Kidney capillary endothelial cell (primary cell): ENCODE measurements at regions not wholly inside any gene's neighbourhood (a gene's known extent, or its start where the extent isn't known, plus 50 kb on each side); places are given as distances from the start of the nearest gene placed in this dataset.
"Not testable (repeated sequence)": the region's sequence is repeated elsewhere in the genome, so short reads cannot be mapped to it uniquely, and the experiment has no call there.

ENCODE experiments used
- DNase-seq: peaks from one replicate; pipeline ENCODE4 v3.0.0-alpha.2; 2018; ENCODE audit warnings: low spot score

DNA sequence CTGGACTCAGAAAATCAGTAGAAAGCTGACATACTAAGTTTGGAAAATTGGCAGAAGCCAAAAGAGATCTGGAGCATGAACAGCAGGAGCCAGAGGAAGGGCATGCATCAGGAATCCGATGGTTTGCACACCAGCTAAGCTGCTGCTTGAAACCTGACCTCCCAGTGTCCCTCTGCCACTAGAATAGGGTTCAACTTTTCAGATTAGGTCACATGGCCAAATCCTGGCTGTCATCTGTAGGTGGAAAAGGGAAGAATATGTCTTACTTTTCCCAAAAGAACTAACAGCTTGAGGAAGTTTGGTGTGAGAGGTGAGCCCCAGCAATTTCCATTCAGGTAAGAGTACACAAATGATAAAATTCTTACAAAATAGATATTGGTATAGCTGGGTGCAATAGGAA, 732.6 kb downstream of the RERGL start:
- DNase-seq, result no peak

DNA sequence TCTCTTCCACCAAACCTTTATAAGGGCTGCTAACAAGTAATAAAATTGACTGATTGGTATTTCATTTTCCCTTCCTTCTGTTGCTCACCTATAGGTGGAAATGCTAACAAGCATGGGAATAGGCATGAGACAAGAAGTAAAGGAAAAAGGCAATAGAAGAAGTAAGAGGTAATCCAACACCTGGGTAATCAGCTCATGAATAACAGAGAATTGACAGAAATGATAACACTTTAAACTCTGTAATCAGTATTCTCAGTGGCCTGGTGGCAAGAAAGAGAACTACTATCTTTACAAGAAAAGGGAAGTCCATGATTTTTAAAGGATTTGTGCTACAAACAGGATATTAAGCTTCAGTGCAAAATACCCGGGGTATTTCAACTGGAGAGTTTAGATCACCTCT, 737.8 kb downstream of the RERGL start:
- DNase-seq, result no peak

DNA sequence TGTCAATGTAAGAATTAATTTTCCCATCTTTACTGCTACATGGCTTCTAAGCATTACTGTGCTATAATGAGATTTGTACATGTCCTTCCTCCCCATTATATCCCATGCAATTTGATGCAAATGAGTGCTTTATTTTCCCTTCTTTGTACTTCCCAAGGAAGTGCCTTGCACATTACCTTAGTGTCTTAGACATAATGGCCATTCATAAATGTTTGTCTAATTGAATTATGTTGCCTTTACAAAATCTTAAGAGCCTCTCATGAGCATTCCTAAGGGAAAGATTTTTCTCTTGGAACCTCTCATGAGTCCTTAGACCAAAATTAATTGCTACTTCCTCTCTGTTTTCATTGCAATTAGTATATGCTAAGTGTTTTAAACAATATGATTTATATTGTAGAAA, 741.7 kb downstream of the RERGL start:
- no peak for DNase-seq

DNA sequence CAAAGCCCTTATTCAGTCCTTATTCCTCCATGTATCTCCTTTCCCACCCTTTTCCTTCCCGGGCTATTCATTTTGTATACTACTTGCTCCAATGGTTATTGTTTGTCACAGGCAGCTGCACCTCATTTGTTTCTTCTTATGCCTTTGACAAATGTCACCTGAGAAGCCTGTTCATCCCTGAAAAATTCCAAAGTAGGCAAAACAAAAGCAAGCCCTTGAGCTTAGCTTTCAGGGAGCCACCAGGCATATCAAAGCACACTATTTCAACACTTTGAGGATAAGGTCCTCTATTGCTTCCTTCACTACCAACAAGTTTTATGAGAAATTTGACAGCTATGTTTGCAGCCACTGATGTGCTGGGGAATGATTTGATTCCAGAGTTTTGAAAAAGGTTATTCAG, 738.7 kb upstream of the LMO3 start:
- no peak for DNase-seq

DNA sequence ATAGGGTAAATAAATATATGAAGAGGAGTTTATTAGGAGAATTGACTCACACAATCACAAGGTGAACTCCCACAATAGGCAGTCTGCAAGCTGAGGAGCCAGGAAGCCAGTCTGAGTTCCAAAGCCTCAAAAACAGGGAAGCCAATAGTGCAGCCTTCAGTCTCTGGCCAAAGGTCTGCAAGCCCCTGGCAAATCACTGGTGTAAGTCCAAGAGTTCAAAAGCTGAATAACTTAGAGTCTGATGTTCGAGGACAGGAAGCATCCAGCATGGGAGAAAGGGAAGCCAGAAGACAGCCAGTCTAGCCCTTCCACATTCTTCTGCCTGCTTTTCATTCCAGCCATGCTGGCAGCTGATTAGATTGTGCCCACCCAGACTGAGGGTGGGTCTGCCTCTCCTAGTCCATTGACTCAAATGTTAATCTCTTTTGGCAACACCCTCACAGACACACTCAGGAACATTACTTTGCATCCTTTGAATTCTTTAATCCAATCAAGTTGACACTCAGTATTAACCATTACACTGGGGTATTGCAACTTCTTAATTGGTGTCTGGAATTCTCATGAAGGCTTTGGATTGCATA, 736.5 kb upstream of the LMO3 start:
- no peak for DNase-seq

DNA sequence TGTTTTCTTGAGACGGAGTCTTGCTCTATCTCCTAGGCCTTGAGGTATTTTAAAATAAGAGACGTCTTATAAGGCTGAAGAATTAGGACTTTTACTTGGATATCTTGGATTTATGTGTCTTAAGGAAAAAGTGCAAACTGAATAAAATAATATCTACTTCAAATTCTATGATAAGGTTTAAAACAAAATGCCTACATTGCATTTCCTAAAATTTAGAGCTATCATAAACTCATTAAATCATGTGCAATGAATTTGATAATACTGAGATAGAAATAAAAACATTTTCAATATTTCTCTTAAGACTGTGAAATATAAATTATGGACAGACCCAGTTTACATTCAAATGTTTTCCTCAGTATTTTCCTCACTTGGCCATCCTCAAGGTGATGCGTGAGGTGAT, 729.5 kb upstream of the LMO3 start:
- no peak for DNase-seq

DNA sequence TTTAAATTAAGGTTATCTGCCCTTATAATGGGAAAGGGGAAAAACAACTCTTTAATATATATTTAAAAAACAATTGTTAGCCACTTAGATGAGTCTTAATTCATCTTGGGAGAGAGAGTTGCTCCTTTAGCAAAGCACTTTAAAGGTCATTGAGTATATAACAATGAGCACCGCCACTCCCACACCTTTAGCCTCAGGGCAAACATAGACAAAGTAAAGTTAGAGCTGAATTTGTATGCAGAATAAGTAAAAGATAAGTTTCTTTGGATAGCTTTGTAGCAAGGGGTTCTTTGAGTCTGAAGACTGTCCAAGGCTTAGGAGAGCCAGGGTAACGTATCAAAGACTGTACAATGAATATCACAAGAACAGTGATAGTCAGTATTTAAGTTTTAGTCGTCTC, 728.8 kb upstream of the LMO3 start:
- DNase-seq, result no peak

DNA sequence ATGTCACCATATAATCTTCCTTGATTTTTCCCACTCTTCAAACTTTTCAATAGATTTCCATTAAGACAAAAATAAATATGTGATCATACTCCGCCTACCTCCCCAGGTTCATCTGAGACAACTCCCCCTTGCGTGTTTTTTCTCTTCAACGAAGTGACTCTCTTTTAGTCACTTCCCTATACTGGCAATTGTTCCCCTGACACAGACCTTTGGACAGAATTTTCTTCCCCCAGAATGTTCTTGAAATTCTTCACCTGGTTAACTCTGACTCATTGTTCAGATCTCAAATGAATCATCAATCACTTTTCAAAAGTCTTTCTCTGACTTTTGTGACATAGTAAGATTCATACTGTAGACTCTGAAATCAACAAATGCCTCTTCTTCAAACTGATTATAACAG, 727.3 kb upstream of the LMO3 start:
- no peak for DNase-seq

DNA sequence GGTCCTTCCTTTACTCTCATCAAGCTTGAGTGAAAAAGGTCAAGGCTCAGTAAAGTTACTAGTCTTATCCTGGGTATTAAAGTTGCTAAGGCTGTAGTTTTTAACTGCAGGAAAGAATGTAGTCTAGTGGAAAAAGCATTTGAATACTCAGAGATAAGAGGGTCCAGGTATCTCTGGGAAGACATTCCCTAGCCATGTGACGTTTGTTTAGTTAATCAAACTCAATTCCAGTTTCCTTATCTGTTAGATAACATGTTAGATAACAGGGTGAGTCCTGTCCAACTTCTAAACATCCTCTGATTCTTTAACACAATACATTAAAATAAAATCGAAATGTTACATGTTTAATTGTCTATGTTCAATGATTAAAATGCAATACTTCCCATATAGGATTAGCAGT, 720.7 kb upstream of the LMO3 start:
- no peak for DNase-seq

DNA sequence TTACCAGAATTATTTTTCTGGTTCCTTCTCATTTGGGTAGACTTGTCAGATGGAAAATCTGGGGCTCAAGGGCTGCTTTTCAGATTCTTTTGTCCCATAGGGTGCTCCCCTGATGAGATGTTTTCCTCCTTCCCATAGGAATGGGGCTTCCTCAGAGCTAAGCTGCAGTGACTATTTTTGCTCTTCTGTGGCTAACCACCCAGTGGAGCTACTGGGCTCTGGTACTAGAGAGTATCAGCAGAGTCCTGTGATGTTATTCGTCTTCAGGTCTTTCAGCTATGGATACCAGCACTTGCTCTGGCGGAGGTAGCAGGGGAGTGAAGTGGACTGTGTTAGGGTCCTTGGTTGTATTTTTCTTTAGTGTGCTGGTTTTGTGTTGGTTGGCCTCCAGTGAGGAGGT, 716.1 kb upstream of the LMO3 start:
- DNase-seq, result no peak

DNA sequence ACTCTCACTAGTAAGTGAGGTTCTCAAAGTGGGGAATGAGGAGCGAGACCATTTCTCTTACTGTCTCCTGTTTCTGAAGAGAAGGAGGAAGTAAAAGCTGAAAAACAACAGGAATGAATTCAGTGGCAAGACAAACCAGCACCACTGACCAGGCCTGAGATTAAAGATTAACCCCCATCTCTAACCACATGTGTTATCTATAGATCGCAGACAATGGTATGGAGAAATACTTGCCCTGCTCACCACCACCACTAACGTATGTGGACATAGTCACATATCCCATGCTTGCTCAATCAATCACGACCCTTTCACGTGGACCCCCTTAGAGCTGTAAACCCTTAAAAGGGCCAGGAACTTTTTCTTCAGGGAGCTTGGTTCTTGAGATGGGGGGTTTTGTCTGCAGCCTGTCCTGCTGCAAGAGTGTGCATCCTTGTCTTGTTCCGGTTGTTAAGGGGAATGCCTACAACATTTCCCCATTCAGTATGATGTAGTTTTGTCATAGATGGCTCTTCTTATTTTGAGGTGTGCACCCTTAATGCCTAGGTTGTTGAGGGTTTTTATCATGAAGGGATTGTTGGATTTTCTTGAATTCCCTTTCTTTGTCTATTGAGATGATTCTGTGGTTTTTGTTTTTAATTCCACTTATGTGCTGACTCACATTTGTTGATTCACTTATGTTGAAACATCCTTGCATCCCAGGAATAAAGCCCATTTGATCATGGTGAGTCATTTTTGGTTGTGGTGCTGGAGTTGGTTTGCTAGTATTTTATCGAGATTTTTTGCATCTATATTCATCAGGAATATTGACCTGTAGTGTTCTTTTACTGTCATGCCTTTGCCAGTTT, 698.8 kb upstream of the LMO3 start:
- DNase-seq, result no peak

DNA sequence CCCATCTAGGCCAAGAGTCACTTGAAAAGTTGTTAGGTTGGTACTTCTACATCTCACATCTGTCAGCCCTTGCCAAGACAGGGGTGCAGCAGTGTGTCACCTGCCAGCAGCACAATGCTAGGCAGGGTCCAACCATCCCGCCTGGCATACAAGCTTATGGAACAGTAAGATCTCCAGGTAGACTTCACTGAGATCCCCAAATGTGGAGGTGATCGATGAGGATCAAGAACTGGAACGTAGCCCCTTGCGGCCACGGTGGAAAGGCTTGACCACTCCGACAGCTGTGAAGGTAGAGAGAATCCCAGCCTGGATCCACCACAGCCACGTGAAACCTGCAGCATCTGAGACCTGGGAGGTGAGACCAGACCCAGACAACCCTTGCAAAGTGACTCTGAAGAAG, 696.0 kb upstream of the LMO3 start:
- DNase-seq, result no peak

DNA sequence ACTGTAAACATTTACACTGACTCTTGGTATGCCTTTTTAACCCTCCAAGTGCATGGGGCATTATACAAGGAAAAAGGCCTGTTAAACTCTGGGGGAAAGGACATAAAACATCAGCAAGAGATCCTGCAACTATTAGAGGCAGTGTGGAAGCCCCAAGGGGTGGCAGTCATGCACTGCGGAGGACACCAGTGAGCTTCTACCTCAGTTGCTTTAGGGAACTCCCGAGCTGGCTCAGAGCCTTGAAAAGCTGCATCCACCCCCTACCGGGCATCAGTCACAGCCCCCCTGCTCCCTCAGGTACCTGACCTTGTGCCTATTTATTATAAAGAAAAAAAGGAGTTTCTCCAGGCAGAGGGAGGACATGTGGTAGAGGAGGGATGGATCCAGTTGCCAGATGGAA, 695.6 kb upstream of the LMO3 start:
- no peak for DNase-seq

DNA sequence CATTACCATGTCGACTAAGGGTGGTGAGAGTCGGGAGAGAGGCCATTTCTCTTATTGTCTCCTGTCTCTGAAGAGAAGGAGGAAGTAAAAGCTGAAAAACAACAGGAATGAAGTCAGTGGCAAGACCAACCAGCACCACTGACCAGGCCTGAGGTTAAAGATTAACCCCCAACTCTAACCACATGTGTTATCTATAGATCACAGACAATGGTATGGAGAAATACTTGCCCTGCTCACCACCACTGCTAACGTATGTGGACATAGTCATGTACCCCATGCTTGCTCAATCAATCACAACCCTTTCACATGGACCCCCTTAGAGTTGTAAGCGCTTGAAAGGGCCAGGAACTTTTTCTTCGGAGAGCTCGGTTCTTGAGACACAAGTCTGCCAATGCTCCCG, 690.9 kb upstream of the LMO3 start:
- DNase-seq, result no peak

DNA sequence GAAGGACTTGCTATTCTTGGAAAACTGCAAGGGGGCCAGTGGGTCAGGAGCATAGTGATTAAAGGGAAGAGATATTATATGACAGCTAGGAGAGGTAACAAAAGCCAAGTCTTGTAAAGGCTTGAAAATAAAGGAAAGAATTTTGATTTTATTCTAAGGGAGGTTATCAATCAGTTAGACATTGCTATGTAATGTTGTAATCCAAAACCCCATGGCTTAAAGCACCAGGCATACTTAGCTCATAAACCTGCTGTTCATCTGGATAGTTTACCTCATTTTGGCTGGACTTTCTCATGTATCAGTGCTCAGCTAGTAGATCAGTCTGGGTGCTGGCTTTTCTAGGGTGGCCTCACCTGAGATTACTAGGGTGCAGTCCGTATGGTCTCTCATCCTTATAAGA, 680.9 kb upstream of the LMO3 start:
- DNase-seq, result no peak

DNA sequence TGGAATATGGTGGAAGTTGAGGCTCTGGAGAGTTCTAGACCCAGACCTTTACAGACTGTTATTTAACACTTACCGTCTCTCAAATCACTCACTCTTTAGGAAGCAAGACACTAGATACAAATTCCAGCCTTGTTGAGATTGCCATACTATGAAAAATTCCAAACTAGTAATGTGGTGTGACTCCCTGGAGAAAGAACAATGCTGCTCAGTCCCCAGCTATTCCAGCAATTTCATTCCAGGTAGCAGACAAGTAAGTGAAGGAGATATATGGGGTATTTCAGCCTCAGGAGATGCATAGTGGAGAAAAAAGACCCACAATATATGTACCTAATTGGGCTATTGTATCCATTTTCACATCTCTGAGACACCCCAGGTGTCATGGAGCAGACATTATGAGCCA, 678.9 kb upstream of the LMO3 start:
- DNase-seq, result no peak

DNA sequence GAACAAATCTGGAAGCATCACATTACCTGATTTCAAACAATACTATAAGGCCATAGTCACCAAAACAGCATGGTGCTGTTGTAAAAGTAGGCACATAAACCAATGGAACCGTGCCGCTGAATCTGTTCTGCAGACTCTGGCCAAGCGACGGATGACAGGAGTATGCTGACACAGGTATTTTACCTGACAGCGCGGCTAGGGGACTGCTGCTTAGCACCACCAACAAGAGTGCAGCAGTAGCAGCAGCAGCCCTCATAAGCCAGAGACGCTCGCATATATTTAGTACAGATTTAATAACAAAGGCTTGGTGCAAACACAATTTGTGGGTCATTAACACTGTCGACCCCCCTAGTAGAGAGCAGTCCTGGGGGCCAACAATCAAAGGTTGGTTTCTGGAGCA, 677.6 kb upstream of the LMO3 start:
- no peak for DNase-seq

DNA sequence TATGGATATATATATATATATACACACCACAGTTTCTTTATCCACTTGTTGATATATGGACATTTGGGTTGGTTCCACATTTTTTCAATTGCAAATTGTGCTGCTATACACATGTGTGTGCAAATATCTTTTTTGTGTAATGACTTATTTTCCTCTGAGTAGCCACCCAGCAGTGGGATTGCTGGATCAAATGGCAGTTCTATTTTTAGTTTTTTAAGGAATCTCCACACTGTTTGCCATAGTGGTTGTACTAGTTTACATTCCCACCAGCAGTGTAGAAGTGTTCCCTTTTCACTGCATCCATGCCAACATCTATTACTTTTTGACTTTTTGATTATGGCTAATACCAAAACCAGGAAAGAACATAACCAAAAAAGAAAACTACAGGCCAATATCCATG, 676.2 kb upstream of the LMO3 start:
- not testable (repeated sequence) for DNase-seq

DNA sequence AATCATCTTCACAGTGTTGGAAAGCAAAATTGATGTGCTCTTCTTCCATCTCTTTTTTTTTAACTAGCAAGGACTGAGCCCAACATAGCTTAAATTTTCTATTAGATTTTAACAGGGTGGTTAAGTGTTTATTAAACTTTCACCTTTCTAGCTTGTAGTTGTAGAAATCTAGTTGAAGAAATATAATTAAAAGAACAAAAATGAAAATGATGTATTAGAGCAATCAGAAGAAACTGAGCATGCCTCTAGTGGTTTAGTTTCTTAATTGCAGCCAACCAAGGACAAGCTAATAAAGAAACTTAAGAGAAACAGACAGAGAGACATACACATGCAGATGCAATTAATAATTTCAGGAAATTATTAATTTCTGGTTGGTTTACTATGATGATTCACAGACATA, 673.0 kb upstream of the LMO3 start:
- DNase-seq, result no peak

DNA sequence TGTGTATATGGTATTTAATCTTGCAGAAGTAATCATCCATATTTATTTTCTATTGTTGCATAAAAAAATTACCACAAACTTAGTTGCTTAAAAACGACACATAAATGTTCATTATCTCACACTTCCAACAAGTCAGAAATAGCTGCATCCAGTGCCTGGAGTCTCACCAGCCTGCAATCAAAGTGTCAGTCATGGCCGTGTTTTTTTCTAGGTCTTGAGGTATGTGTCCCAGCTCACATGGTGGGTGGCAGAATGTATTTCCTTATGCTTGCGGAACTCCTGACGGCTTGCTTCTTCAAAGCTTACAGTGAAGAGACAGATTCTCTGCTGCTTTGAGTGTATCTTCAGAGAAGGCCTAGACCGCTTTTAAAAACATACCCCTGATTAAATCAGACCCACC, 670.2 kb upstream of the LMO3 start:
- DNase-seq, result no peak

DNA sequence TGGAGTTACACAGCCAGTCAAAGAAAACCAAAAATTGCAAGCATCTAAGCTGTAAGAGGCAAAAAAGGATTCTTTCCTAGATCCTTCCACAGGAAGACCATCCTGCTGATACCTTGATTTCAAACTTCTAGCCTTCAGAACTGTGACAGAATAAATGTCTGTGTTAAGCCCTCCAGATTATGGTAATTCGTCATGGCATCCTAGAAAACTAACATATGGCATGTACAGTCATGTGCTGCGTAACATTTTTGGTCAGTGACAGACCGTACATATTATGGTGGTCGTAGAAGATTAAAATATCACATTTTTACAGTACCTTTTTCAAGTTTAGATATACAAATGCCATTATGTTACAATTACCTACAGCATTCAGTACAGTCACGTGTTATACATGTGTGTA, 660.9 kb upstream of the LMO3 start:
- DNase-seq, result no peak

DNA sequence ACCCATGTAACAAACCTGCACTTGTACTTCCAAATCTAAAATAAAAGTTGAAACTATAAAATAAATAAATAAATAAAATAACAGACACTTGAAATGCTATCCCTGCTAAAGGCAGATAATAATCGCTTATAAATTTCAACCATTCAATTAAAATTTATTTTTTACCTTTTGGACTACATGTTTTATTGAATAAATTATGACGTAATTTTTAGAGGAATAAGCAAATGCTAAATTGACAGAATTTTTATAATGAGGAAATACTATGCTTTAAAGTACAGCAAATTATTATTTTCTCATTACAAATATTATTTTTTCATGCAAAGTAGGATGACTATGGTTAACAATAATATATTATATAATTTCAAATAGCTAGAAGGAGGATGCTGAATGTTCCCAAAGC, 658.6 kb upstream of the LMO3 start:
- no peak for DNase-seq

DNA sequence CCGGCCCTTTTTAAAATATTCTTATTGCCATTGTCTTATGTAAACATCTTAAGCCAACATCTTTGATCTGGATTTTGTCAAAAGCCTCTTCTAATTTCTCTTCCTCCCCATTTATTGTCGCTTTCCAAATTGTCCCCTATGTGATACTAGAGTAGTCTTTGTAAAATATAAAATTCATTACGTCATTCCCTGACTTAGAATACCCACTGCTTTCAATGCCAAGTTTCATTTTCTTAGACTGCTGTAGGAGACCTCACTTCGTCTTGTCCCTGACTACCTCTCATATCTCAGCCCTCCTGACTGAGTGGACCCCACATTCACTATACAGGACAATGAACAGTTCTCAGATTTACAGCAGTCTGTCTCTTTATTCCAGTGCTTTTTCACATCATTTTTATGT, 633.9 kb upstream of the LMO3 start:
- DNase-seq, result no peak

DNA sequence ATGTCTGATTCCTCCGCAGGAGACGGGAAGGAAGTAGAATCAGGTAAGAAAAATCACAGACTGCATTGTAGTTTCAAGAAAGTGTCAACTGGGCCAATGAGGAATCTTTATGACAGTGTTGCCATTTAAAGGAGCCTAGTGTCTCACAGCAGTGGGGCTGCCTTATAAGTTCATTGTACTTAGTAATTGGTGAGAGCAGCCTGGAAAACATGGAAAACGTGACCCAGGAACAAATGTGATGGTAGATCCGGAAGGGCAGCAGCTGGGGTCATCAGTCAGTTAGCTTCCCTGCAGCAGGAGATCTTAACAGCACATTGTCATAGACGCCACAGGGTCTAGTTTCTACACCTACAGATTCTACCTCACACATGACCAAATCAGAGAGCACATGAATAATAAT, 630.0 kb upstream of the LMO3 start:
- DNase-seq, result no peak
